ENCODE measurements at regions not wholly inside any gene's neighbourhood (a gene's known extent, or its start where the extent isn't known, plus 50 kb on each side); places are given as distances from the start of the nearest gene placed in this dataset.
"Not testable (repeated sequence)": the region's sequence is repeated elsewhere in the genome, so short reads cannot be mapped to it uniquely, and the experiment has no call there.

- H3K27me3 ChIP-seq = no peaks in the 10 kb centered on the region
- no peaks in the 10 kb centered on the region for H3K9me3 ChIP-seq
- H3K4me1 ChIP-seq = peaks cover 0 to 5% of the 10 kb centered on the region in 2 donors
- intact Hi-C loops (cut with DNase I; ENCODE audit: low total_unique reads) (no loop called here), in situ Hi-C loops (cut with MboI; ENCODE audit: low sequenced_read_pairs in 4 of 4) (no loop called here)
- H3K36me3 ChIP-seq = no peaks in the 10 kb centered on the region
- no peak overlapping the region for H3K4me3 ChIP-seq
- DNase-seq = no peak
- ATAC-seq = no peak
- no peak overlapping the region for H3K27ac ChIP-seq
- TF ChIP-seq CTCF (IDR thresholded peaks at IDR 0.05 in 4 of 5, conservative IDR thresholded peaks at IDR 0.05 in 1 of 5) = no peak
- no peak for TF ChIP-seq POLR2A (IDR thresholded peaks at IDR 0.05)
Observed at GRCh38 chr22:27609451-27609888, 192.1 kb downstream of the MN1 start.

GRCh38 chr22:27610164-27610563, 191.4 kb downstream of the MN1 start:
- ATAC-seq; intact Hi-C loops (cut with DNase I; ENCODE audit: low total_unique reads); H3K27me3 ChIP-seq: not testable (repeated sequence)

DNA sequence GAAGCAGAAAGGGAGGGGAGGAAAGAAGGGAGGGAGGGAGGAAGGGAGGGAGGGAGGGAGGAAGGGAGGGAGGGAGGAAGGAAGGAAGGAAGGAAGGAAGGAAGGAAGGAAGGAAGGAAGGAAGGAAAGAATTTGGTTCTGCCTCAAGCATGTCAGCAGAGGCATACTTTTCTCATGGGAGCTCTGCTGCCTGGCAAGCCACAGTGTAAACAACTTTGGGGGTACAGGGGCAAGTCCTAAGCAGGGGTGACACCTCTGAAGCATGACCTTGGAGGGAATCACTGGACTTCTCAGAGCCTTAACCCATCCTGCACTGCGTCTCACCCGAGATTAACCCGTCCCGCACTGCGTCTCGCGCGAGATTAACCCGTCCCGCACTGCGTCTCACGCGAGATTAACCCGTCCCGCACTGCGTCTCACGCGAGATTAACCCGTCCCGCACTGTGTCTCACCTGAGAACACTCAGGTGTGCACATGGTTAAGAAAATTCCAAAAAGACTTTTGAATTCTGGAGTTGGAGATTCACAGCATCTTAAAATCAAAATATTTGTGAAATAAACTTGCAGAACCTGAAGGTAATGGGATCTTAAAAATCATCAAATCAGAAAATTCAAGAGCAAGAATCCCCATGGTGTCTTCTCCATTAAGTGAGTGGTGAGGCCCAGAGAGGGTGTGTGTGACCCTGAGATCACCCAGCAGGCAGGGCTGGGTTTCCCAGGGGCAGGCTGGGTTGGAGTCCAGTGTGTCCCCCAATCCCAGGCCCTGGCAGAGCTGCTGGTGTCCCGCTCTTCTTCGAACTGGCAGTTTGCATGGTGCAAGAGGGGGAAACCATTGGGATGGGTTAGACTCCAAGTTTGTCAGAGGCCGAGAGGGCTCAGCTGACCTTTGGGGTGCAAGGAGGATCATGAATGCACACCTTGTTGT, 190.4 kb downstream of the MN1 start:
- Histone ChIP-seq H3K9me3 (no peaks in the 10 kb centered on the region), H3K4me1 (peaks cover 0 to 8% of the 10 kb centered on the region in 2 donors), H3K36me3 (no peaks in the 10 kb centered on the region), H3K27me3 (no peaks in the 10 kb centered on the region), H3K4me3 (no peak overlapping the region), H3K27ac (no peak overlapping the region)
- DNase-seq (no peak), ATAC-seq (no peak)
- TF ChIP-seq POLR2A (IDR thresholded peaks at IDR 0.05) (no peak), CTCF (IDR thresholded peaks at IDR 0.05 in 4 of 5, conservative IDR thresholded peaks at IDR 0.05 in 1 of 5) (no peak)
- in situ Hi-C loops (cut with MboI; ENCODE audit: low sequenced_read_pairs in 4 of 4) (no loop called here), intact Hi-C loops (cut with DNase I; ENCODE audit: low total_unique reads) (no loop called here)

More at GRCh38 chr22:27610164-27610563, 191.4 kb downstream of the MN1 start:
- DNase-seq; H3K36me3 ChIP-seq; H3K27ac ChIP-seq; H3K4me3 ChIP-seq; H3K4me1 ChIP-seq; H3K9me3 ChIP-seq; in situ Hi-C loops (cut with MboI; ENCODE audit: low sequenced_read_pairs in 4 of 4): not testable (repeated sequence)

GRCh38 chr22:27612115-27612514, 189.4 kb downstream of the MN1 start:
- TF ChIP-seq POLR2A (IDR thresholded peaks at IDR 0.05) = no peak
- Histone ChIP-seq H3K27me3 (no peaks in the 10 kb centered on the region), H3K4me3 (no peak overlapping the region), H3K9me3 (no peaks in the 10 kb centered on the region), H3K36me3 (no peaks in the 10 kb centered on the region), H3K4me1 (peaks cover 0 to 8% of the 10 kb centered on the region in 2 donors), H3K27ac (no peak overlapping the region)
- in situ Hi-C loops (cut with MboI; ENCODE audit: low sequenced_read_pairs in 4 of 4) = no loop called here
- ATAC-seq (no peak), DNase-seq (no peak)
- intact Hi-C loops (cut with DNase I; ENCODE audit: low total_unique reads) = no loop called here

DNA sequence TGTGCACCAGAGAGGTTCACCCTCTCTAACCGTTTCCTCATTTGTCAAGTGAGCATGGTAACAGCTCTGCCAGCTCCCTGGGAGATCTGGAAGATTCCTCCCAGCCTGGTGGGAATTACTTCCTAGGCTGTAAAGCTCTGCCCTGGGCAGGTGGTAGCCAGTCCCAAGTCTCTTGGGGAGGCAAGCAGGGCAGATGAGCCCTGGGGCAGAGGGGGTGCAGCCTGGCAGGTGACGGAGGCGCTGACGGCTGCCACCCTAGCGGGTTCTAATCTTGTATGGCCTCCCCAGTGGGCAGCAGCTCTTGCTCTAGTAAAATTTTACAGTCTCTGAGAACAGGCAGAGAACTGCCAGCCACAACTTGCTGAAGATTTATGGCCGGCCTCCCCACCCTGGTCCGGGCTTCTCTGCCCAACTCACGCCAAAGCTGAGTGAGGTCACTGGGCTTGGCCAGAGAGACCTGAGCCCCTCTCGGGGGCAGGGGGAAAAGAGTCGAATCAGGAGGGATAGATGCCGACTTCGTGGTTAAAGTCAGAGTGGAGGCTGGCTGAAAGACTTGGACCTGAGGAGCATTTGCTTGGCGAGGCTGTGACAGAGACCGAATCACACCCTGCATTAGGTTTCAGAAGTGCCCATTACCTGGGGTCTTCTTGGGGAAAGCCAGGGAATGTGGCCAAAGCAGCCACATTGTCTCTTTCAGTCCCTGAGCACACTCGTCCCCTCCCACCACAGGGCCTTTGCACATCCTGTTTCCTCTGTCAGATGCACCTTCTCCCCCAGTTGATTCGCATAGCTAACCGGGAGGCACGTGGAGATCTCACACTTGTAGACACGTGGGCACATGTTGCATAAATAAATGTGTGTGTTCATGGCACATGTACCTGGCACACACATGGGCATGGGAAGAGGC, 188.2 kb downstream of the MN1 start:
- H3K4me3 ChIP-seq = peak overlapping the region in 1 of 4 donors; percentile 57
- H3K27me3 ChIP-seq = no peaks in the 10 kb centered on the region
- no peak overlapping the region for H3K27ac ChIP-seq
- intact Hi-C loops (cut with DNase I; ENCODE audit: low total_unique reads) = no loop called here
- ATAC-seq (peak in 1 of 2 donors; percentile 25), DNase-seq (no peak)
- no peaks in the 10 kb centered on the region for H3K9me3 ChIP-seq
- in situ Hi-C loops (cut with MboI; ENCODE audit: low sequenced_read_pairs in 4 of 4) = no loop called here
- peaks cover 0 to 8% of the 10 kb centered on the region in 2 donors for H3K4me1 ChIP-seq
- no peaks in the 10 kb centered on the region for H3K36me3 ChIP-seq
- TF ChIP-seq POLR2A (IDR thresholded peaks at IDR 0.05) = no peak
- TF ChIP-seq CTCF (IDR thresholded peaks at IDR 0.05 in 4 of 5, conservative IDR thresholded peaks at IDR 0.05 in 1 of 5) = no peak

Measured in gastrocnemius medialis (tissue), 4 donors.